SKM-1 (cell line): ENCODE measurements at regions not wholly inside any gene's neighbourhood (a gene's known extent, or its start where the extent isn't known, plus 50 kb on each side); places are given as distances from the start of the nearest gene placed in this dataset.

Source experiments
- DNase-seq: peaks from one replicate; lab custom pipeline; 2025; ENCODE audit not compliant: unreplicated experiment; lab: John Stamatoyannopoulos, UW

DNA sequence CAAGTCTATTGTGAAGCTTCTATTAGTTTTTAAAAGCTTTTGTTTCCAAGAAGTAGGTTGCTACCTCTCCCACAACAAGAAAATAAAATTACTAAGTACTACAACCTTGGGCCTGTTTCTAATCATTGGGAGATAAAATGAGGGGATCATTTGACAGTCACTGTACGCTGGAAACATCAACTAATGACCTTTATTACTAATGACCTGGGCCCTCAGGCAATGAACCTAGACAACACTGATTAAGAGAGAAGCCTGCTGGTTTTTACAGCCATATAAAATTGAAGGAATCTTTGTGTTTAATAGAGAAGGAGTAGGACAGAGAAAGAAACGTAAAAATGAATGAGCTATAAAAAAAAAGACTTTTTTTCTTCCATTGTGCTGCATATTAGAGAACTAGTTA, 1000.9 kb downstream of the STPG2 start:
- no peak for DNase-seq

DNA sequence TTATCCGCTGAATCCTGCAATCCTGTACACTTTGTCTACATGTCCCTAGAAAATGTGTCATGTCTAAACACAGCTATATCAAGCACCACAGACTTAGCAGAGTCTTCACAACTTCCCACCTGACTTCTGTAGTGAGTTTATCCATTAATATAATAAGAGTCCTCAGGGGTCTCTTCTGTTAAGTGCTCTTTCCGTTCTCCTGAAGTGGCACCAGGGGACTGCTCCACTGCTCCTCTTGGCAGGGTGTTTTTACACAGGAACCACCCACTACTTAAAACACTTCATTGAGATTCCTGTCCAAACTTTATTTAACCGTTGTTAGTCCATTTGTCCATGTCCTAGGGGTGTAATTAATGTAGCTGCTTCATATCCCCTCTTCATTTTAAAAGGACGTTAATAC, 1000.4 kb downstream of the STPG2 start:
- no peak for DNase-seq

DNA sequence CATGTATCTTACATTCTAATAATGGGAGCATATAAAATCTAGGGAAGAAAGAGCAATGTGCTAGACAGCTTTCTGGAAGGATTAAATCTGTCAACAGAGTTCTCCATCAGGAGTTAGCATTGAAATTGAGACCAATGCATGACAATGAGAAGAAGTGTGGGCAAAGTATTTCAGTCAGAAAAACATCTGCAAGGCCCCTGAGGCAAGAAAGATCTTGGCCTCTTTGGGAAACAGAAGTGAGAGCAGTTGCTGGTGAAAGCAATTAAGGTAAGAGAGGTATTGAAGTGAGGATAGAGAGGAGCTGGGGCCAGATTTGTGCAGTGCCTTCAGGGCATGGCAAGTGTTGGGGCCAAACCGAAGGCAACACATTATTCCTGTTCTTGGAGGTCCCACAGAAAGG, 999.1 kb downstream of the STPG2 start:
- DNase-seq, result no peak

DNA sequence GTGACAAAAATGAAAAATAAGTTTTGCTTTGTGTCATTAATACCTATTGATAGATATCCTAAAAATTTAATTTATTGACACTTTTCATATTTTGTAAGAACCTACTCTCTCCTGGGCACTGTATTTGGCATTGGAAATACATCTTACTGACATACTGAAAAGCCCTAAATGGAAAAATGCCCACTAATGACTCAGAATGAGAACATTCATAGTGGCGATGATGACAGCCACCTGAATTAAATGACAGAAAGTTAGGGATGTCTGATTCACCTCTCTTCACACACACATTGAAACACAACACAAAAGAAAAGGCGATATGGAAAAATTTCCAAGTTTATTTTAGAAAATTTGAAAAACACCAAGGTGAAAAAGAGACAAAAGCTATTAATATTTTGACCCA, 992.3 kb downstream of the STPG2 start:
- no peak for DNase-seq

DNA sequence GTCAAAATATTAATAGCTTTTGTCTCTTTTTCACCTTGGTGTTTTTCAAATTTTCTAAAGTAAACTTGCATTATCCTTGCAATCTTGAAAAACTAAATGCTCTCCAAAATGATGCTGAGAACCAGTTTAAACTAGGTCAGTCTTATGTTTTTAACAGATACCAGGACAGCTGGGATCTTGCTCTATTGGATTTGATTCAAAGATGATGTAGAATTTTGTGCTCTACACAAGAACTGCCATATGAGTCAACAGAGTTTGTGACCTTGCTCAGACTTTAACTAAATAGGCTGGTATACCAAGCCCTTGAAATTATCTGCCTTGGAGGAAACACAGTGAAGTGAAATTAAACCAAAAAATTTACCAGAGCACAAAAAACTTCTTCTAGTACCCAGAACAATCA, 991.1 kb downstream of the STPG2 start:
- DNase-seq, result no peak

DNA sequence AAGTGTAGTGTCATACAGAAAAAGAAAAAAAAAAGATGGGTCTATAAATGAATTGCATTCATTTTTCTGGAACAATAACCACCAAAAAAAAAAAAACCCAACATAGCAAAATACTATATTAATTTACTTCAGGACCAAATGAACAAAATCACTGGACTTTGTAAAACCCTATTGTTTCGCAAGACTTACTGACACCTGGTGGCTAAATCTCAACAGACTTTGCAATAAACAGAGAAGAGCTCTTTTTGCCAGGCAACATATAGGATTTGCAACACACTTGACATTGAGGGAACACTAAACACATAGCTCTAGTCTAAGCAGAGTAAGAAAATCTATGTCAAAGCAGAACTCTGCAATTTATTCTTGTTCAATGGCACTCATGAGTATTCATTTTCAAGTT, 990.2 kb downstream of the STPG2 start:
- no peak for DNase-seq

DNA sequence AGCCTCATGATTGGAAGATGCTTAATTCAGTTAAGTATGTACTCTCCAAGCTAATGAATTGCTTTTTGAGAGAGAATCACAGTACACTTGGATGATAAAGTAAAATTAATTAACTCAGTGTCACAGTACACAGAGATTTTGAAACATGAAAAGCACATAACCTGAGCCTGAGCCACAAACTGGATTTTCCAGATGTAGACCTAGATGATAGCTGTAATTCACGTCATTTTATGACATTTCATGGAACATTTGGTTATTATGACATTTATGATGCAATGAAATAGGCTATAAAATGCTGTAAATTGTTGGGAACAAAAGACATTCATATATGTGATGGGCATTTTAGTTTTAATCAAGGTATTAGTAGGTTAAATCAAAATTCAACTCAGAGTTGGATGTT, 983.7 kb downstream of the STPG2 start:
- no peak for DNase-seq

DNA sequence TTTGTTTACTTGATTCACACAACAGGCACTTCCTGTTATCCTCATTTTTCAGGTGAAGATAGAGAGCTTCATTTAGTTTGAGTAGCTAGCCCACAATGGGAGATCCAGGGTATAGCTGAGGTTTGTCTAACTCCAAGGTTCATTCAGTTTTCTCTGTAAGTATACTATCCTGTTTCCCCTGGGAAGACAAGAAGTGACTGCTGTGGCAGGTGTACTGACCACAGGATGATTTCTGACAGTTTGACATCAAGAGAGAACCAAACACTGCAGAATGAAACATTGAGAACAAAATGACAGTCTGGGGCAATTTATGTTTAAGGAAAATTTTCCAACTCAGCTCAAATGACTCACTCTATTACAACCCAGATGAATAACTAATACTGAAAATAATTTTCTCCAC, 958.0 kb downstream of the STPG2 start:
- DNase-seq, result no peak

DNA sequence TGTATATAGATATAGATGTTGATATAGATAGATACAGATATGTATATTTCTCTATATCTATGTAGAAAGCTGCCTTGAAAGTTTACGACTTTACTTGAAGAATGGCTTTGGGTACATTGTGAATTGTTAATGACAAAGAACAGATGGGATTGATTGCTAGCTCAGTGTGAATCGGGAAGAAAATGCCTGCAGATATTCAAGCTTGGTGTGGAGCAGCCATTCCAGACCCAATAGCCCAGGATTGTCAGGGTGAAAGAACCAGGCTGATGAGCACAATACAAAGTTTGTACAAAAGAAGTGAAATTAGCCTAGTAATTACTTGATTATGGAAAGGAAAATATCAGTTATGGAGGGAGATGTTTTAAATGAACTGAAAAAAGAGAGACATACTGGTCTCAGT, 946.2 kb downstream of the STPG2 start:
- no peak for DNase-seq

DNA sequence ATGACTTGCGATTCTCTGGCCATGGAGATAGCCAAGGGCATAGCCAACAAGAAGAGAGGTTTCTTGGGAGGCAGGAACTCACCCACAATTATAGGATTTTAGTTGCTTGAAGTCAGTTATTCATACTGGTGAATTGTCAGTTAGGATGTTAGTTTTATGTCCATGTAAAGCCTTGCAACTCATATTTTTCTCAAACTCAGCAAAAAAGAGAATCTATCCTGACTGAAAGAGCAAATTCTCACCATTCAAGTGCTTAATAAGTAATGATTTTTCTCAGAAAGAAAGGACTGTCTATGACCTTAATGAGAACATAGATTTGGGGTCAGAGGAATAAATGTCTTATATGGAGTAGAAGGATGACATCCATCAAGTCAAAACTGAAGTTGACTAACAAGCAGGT, 934.5 kb downstream of the STPG2 start:
- no peak for DNase-seq

DNA sequence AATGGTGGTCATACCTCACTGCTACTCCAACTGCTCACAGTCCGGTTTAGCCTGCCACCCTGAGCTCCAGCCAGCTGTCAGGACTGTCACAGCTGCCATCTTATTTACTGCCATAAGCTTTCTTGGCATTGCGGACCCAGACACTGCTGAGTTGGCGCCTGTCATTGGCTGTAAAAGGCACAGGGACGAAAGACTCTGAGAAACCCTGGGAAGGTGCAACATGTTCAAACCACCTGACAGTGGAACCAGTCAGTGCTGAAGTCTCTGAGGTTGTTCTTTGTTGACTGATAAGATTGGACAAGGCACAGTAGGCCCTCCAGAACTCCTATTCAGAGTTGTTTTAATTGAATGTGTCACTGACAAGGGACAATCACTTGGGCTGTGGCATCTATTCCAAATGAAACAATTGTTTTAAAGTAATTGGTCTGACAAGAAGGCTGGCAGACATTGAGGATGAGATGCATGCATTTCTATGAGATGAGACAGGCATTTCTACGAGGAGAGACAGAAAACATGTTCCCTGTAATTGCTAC, 927.8 kb downstream of the STPG2 start:
- DNase-seq, result no peak

DNA sequence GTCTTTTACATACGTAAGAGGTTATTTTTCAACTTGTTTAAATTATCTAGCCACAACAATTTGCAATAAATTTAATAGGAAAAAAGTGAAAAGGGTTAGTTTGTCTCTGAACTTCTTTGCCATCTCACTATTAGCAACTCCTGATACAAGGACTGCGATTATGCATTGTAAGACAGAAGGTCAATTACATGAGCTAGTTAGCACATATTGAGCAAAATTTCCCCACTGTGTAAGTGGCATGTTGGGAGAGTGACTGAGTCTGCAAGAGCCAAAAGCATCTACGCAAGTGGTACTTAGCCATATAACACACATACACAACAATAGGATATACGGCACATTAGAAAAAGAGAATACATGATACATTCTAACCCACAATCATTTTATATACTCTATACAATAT, 927.2 kb downstream of the STPG2 start:
- no peak for DNase-seq

DNA sequence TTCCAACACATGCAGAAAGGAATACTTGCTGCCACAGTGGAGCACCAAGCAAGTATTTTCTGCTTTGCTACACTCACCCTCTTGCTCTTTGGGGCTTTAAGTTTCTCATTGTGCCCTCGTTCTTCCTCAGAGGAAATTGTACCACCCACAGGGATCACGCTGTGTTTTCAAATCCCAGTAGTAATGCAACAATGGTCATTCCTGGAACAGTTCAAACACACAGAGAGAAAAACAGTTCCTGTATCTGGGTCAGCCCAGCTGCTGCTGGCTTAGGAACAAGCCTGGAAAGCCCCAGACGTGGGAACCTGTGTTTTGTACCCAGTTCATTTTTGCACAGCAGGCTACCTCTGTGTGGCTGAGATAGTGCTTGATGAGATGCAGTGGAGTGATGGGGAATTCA, 907.8 kb downstream of the STPG2 start:
- no peak for DNase-seq

DNA sequence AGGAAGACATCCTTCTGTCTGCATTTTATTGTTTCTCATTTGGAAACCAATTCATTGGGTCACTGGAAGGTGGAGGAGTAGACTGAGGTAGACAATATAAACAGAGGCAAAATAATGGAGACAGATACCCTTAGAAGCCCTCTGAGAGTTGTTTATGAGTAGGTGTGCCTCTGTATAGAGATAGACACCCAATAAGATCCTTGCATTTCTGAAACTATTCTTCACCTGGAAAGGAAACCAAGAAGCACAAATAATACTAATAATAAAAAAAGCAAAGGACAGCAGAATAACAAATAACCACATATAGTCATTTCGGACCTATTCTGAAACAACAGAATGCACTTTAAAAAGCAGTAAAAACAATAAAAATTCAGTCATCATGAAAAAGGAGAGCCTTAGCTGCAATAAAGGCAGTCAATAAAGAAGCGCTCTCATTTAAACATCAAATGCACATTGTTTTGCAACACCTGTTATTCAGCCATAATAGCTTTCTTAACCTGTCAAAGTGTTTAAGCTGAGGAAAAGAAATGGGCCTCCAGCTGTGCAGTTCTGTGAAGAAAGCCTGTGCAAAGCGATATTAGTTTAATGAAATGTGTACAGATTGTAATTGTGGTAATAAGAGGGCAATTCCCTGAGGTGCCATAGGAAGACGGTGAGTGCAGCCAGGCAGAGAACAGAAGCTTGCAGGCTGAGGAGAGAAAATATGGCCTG, 904.2 kb downstream of the STPG2 start:
- DNase-seq, result no peak

DNA sequence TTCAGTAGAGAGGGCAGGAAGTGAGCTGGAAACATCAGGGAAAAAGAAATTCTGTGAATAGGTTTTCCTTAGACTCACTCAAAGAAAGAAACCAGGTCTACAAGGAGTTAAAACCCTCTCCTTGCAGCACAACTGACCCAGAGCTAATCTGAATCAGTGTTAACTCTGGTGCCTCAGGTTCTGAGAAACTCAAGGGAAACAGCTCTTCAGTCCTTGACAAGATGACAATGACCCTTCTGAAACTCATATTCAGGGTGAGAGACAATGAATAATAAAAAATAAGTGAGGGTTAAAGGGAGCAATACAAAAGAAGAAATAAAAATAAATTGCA, 903.6 kb downstream of the STPG2 start:
- DNase-seq, result no peak

DNA sequence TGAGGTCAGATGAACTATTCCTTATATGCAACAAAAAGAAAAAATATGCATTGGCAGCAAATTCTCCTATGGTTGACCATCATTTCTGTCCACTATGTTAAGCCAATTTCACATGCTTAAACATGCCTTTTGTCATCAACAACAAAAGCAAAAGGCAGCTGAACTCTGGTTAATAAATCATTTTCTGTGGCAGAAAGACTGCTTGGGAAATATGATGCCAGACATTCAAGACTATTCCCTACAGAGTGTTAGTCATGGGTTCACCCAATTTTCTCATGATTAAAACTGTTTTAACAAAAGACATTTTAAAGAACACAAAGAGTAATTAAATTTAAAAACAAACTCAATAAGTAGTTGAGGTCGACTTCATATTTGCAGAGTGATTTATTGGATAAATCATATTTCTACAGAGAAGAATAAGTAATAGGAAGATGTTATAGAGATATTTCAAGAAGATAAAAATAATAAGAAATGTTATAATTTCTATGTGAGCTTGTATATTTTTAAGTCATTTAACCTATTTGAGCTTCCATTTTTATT, 890.6 kb downstream of the STPG2 start:
- no peak for DNase-seq

DNA sequence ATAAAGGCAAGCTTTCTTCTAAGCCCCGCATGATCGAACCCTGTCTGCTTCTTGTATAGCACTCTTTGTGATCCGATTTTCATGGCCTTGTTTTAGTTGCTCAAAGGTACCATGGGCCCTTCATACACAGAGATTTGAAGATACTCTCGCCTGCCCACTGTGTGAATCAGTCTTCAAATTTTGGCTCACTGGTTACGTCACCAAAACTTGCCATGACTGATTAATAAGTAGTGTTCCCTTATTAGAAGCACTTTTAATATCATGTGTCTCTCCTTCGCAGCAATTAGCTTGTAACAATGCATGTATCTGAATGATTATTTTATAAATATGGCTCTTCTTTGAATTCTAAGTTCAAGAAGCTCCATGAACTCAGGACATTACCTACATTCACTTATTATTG, 880.5 kb downstream of the STPG2 start:
- no peak for DNase-seq

DNA sequence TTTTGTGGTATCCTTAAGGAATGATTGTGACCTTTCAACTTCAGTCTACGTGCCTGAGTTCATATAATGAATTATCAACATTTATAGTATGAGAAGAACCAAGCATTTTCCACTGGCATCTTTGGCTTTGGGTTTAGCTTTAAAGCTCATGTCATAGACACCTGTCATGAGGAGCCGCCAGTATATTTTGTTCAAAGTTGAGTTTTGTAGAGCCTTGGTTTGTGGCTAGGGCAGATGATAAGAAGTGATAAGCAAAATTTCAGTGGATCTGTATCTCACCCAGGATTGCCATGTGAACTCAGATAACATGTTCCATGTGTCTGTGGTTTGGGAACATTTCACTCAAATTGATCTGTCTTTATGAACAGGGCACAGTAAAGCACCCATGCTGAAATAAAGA, 873.2 kb downstream of the STPG2 start:
- DNase-seq, result no peak

DNA sequence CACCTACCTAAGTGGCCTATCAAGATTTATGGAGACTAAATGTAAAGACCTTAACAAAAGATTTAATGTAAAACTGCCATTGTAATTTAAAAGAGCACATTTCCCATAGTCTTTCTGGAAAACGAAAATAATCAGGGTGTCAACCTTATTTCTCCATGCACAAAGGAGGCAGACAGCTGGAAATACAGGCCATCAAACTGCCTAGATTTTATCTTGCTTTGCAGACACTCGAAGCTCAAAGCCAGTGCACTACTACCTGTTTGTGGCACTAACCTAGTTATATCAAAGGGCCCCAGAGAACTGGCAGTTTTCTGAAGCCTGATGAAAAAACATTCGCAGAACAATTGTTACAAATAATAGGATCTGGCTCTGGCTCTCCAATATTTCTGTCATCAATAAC, 863.9 kb downstream of the STPG2 start:
- no peak for DNase-seq

DNA sequence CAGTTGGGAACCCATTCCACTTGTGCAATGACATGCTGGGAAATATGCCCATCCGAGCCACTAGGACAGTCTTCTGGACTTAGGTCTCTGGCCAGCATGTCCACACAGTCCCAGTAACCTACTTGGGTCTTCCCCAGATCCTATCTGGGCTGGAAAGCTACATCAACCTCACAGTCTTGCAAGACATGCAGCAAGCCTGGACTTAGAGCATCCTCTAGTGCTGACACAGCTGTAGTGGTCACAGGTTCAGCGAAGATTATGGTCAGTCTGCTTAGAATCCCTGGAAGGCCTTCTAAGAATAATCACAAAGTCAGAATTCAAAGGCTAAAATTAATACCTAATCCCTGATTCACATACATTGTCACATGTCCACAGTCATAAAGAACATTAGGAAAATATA, 842.7 kb downstream of the STPG2 start:
- DNase-seq, result no peak

DNA sequence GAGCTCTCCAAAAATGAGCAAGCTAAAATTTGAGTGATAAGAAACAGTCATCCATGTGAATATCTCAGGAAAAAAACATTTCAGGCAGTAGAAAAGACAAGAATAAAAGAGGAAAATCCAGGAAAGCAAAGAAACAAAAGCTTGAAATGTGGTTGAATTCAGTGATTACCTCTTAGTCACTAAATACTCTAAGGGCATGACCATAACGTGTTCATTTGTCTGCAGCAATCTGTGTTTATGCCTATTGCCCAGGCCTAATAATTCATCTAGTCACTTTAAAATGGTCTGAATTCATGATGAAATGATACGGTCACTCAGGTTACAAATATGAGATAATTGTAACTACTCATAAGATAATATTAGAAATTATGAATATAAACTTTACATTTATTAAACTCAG, 837.9 kb downstream of the STPG2 start:
- DNase-seq, result no peak

DNA sequence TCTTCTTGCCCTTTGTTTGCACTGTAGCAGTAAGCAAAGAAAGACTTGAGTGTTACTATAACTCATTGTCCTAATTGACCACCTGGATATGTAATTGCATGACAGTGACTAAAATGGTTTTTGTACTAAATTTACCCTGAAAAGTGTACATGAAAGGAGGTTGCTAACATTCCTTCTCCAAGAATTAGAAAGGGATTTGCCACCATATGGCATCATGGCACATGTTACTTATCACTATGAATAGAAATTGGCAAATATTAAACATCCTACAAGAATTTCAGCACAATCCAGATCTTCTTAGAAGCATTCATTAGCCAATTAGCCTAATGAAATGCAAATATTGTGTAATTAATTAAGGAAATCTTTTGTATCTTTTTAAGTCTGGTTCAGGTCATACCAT, 834.2 kb downstream of the STPG2 start:
- no peak for DNase-seq

DNA sequence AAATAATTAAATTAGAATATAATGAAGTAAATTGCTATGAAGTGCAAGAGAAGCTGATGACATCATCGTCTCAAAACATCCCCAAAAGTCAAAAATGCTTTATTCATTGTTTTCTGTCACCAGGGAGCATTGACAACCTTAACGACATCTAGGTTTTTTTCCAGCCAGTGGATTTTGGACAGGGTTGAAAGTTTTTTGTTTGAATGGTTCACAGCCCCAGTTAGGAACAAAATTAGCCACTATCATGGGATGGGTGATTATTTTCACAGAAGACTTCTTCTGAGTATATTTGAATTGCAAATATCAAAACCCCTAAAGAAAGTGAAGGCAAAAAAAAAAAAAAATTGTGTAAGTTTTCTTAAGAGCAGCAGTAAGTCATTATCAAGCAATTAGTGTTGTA, 826.1 kb downstream of the STPG2 start:
- DNase-seq, result no peak
